Astrocyte of the spinal cord (primary cell): ENCODE measurements at regions not wholly inside any gene's neighbourhood (a gene's known extent, or its start where the extent isn't known, plus 50 kb on each side); places are given as distances from the start of the nearest gene placed in this dataset.

Experiments
- DNase-seq: peaks from one replicate; pipeline ENCODE4 v3.0.0; 2011; ENCODE audit warnings: low read depth, low spot score
- H3K4me3 ChIP-seq: 2 replicates; pipeline ENCODE4 v1.5.1; 2011; ENCODE audit warnings: low read depth, mild to moderate bottlenecking, low read length, moderate library complexity
- in situ Hi-C: cut with HindIII; loops from 2 replicates; pipeline ENCODE4 v1.10.0; 2017; ENCODE audit warnings: low sequenced_read_pairs
- TF ChIP-seq, protein P1 (sequence below): IDR thresholded peaks from 2 replicates; pipeline ENCODE4 v1.5.1; 2012; ENCODE audit warnings: low read depth, mild to moderate bottlenecking, low read length, inconsistent platforms

DNA sequence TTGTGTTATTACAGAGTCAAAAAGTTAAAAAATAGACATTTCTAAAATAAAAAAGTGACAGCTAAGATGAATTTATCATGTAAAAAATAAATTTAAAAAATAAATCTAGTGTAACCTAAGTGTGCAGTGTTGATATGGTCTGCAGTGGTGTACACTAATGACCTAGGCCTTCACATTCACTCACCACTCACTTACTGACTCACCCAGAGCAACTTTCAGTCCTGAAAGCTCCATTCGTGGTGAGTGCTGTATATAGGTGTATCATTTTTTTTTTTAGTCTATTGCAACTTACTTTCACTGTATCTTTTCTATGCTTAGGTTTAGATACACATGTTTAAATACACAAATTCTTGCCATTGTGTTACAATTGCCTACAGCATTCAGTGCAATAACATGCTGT is 459.4 kb upstream of the ROBO1 start:
- no peak for DNase-seq
- in situ Hi-C loops: no loop called here
- TF ChIP-seq, protein P1, sequence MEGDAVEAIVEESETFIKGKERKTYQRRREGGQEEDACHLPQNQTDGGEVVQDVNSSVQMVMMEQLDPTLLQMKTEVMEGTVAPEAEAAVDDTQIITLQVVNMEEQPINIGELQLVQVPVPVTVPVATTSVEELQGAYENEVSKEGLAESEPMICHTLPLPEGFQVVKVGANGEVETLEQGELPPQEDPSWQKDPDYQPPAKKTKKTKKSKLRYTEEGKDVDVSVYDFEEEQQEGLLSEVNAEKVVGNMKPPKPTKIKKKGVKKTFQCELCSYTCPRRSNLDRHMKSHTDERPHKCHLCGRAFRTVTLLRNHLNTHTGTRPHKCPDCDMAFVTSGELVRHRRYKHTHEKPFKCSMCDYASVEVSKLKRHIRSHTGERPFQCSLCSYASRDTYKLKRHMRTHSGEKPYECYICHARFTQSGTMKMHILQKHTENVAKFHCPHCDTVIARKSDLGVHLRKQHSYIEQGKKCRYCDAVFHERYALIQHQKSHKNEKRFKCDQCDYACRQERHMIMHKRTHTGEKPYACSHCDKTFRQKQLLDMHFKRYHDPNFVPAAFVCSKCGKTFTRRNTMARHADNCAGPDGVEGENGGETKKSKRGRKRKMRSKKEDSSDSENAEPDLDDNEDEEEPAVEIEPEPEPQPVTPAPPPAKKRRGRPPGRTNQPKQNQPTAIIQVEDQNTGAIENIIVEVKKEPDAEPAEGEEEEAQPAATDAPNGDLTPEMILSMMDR: no peak
- no peak overlapping the region for H3K4me3 ChIP-seq

DNA sequence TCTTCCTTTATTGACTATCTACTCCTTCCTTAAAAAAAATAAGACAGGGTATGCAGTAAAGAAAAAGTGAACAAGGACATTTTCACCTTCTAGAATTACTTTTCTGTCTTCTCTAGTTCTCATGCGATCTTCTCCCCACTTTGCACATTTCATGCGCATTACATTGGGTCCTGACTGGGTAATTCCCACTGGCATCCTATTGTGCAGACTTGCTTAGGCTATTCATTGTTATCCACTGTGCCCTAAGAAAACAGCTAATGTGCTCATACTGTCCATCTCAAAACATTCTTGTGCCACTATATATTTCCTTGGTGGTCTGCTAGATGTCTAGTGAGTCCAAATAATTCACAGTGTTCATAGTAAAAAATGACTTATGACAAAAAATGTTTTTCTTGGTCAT is 447.4 kb upstream of the ROBO1 start:
- no peak overlapping the region for H3K4me3 ChIP-seq
- DNase-seq: no peak
- TF ChIP-seq, protein P1: no peak
- in situ Hi-C loops: no loop called here

DNA sequence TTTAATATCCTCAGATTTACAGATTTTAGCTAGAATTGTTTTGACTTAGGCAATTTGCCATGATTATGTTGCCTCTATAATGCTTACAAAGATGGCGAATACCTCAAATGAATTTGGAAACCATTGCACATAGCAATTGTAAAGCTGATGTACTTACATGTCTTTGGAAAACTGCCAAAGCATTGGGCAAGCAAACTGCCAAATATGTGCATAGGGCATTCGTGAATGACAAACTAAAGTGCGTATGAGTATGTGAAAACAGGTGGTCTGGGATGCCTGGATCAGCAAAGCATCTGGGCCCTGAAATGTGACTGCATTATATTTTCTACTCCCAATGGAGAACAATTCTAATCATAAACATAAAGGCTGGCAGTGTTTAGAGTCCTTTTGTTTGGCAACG is 445.3 kb upstream of the ROBO1 start:
- DNase-seq: no peak
- in situ Hi-C loops: no loop called here
- no peak overlapping the region for H3K4me3 ChIP-seq
- TF ChIP-seq, protein P1: no peak

DNA sequence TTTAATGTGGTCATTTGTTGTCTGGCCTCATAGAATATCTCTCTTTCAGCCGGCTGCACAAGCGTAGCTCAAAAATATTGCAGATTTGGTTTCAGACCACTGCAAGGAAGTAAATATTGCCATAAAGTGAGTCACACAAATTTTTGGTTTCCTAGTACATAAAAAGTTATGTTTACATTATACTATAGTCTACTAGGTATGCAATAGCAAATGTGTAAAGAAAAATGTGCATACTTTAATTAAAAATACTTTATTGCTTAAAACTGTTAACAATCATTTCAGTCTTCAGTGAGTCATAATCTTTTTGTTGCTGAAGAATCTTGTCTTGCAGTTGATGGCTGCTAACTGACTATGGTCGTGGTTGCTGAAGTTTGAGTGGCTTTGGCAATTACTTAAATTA is 425.1 kb upstream of the ROBO1 start:
- TF ChIP-seq, protein P1: no peak
- no peak overlapping the region for H3K4me3 ChIP-seq
- DNase-seq: peak; percentile 60
- in situ Hi-C loops: no loop called here

DNA sequence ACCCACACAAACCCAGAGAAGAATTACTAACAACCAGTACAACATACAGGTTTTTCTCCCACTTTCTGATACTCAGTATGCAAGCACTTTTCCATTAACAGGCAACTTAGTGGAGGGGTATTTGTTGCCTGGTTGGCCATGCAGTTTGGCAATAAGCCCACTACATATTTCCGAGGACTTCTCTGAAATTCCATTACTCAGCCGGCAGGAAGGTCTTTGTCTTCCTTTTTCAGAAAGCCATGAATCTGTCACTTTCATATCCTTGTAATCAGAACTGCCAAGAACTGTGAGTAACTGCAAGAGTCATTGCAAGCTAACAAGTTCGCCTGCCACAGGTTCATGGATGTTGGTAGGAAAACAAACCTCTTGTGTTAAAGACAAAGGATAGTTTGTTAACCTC is 422.3 kb upstream of the ROBO1 start:
- in situ Hi-C loops: no loop called here
- peak overlapping the region; percentile 4 for H3K4me3 ChIP-seq
- TF ChIP-seq, protein P1: no peak
- DNase-seq: peak; percentile 90

DNA sequence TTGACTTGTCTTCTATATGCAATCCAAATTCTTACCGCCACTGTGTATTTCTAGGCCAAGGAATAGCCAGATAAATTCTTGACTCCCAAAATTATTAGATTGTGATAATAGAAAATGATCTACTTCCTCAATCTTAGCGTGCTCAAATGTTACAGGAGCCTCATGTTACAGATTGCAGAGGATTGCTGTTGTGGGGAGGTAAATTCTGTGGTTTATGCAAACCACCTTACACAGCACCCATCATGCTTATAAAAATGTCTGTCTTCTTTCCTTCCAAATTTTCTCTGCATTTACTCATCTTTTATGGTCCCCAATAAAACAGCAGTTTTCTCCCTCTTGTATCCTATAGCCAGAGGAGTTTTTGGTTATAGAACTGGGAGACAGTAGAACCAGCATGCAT is 420.2 kb upstream of the ROBO1 start:
- in situ Hi-C loops: no loop called here
- TF ChIP-seq, protein P1: no peak
- DNase-seq: no peak
- no peak overlapping the region for H3K4me3 ChIP-seq

DNA sequence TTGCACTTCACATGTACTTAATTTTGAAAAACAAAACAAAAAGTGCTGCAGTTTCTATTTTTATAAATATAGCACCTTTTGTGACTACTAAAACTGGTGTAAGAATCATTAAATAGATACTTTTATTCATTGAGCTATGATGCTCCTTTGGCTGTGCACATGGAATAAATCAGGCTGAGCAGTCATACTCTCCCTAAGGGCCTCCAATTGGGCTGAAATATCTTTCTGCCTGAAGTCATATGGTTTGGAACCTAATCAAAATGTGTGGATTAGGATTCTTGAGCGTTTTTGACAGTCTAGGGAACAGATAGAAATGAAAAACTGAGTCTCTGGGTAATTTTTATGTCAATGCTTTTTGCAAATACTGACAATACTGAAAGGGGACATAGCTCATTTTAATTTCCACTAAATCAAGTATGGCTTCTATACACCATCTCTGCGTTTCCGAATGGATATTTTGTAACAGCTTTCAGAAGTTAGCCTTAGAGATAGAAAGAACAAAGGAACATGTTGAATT is 392.2 kb upstream of the ROBO1 start:
- H3K4me3 ChIP-seq: no peak overlapping the region
- TF ChIP-seq, protein P1: no peak
- in situ Hi-C loops: no loop called here
- no peak for DNase-seq
